SK-N-SH (cell line): ENCODE measurements at regions not wholly inside any gene's neighbourhood (a gene's known extent, or its start where the extent isn't known, plus 50 kb on each side); places are given as distances from the start of the nearest gene placed in this dataset.

Experiments
- CTCF ChIA-PET: fragments of 300-600, 350-600 bp; formaldehyde crosslinking; extraction: SDS; loops from one replicate; lab custom pipeline; 2021; lab: Yijun Ruan, JAX
- POLR2A ChIA-PET: fragments of 350-600 bp; sonication (Branson Sonifier 250); formaldehyde crosslinking; extraction: SDS; loops from one replicate; lab custom pipeline; 2020; ENCODE audit warnings: antibody characterized with exemption, inconsistent platforms; lab: Yijun Ruan, JAX
- DNase-seq: peaks from one replicate; pipeline ENCODE4 v3.0.0; 2012
- H2AFZ ChIP-seq: fragments of 200-600 bp; sonication (generic); 2 replicates; pipeline ENCODE4 v1.8.1; 2016; ENCODE audit warnings: antibody characterized with exemption, mild to moderate bottlenecking, low read depth
- H3F3A ChIP-seq: fragments of 200-600 bp; sonication (generic); replicated peaks from 2 replicates; pipeline ENCODE3; 2016; ENCODE audit warnings: antibody characterized with exemption, mild to moderate bottlenecking; ENCODE audit not compliant: insufficient read depth
- H3K27ac ChIP-seq, 2 experiments: fragments of 200-500 bp in 1 of 2; fragments of 200-600 bp in 1 of 2; sonication (Bioruptor generic) in 1 of 2; sonication (generic), shearing (Covaris generic) in 1 of 2; 2 replicates each; pipeline versions ENCODE4 v1.5.1 to v1.6.1; 2014 to 2016; ENCODE audit warnings: low read depth in 2 of 2, inconsistent platforms in 1 of 2, low read length in 1 of 2, mild to moderate bottlenecking in 1 of 2, mixed read lengths in 1 of 2
- H3K27me3 ChIP-seq: fragments of 200-600 bp; sonication (generic), shearing (Covaris generic); 2 replicates; pipeline ENCODE4 v1.6.1; 2016; ENCODE audit warnings: mixed run types; ENCODE audit not compliant: insufficient read depth
- H3K36me3 ChIP-seq, 2 experiments: fragments of 200-500 bp in 1 of 2; fragments of 200-600 bp in 1 of 2; sonication (Bioruptor generic) in 1 of 2; sonication (generic) in 1 of 2; replicated peaks in 1 of 2; 2 replicates each; pipeline versions ENCODE3 to v1.5.1; 2014 to 2016; ENCODE audit warnings: low read length in 1 of 2, mild to moderate bottlenecking in 1 of 2; ENCODE audit not compliant: insufficient read depth in 2 of 2, control insufficient read depth in 1 of 2
- H3K4me1 ChIP-seq, 2 experiments: fragments of 200-500 bp in 1 of 2; fragments of 200-600 bp in 1 of 2; sonication (Bioruptor generic) in 1 of 2; sonication (generic), shearing (Covaris generic) in 1 of 2; 2 replicates each; pipeline versions ENCODE4 v1.5.1 to v1.6.1; 2014 to 2016; ENCODE audit warnings: low read depth in 1 of 2, low read length in 1 of 2, mixed run types in 1 of 2; ENCODE audit not compliant: insufficient read depth in 2 of 2, control insufficient read depth in 1 of 2
- H3K4me2 ChIP-seq: fragments of 200-600 bp; sonication (generic), shearing (Covaris generic); 2 replicates; pipeline ENCODE4 v1.6.1; 2017; ENCODE audit warnings: mixed run types
- H3K4me3 ChIP-seq, 2 experiments: fragments of 200-500 bp in 1 of 2; fragments of 200-600 bp in 1 of 2; sonication (Bioruptor generic) in 1 of 2; sonication (generic), shearing (Covaris generic) in 1 of 2; 2 replicates each; pipeline versions ENCODE4 v1.5.1 to v1.8.1; 2014 to 2016; ENCODE audit warnings: low read depth in 2 of 2, inconsistent platforms in 1 of 2, low read length in 1 of 2, mild to moderate bottlenecking in 1 of 2, mixed read lengths in 1 of 2, moderate library complexity in 1 of 2
- H3K79me2 ChIP-seq: fragments of 200-600 bp; sonication (generic); 2 replicates; pipeline ENCODE4 v1.8.1; 2017; ENCODE audit warnings: mild to moderate bottlenecking; ENCODE audit not compliant: insufficient read depth
- H3K9ac ChIP-seq: fragments of 200-600 bp; sonication (generic); 2 replicates; pipeline ENCODE4 v1.6.1; 2017; ENCODE audit warnings: mixed run types
- H3K9me2 ChIP-seq: fragments of 200-600 bp; sonication (generic); 2 replicates; pipeline ENCODE4 v1.6.1; 2017; ENCODE audit warnings: mixed run types
- H3K9me3 ChIP-seq: fragments of 200-600 bp; sonication (generic); 2 replicates; pipeline ENCODE4 v1.6.1; 2017; ENCODE audit warnings: mixed run types, mild to moderate bottlenecking, moderate library complexity
- H4K20me1 ChIP-seq: fragments of 200-600 bp; sonication (generic); 2 replicates; pipeline ENCODE4 v1.6.1; 2017; ENCODE audit warnings: mild to moderate bottlenecking, mixed run types; ENCODE audit not compliant: insufficient read depth
- CHD2 ChIP-seq: fragments of 150-350 bp; IDR thresholded peaks from 2 replicates; pipeline ENCODE4 v1.6.1; 2018; ENCODE audit warnings: low read length; ENCODE audit not compliant: partially characterized antibody
- ELF1 ChIP-seq: IDR thresholded peaks from 2 replicates; pipeline ENCODE4 v1.4.0; 2012
- EZH2phosphoT487 ChIP-seq: fragments of 200-600 bp; sonication (generic); IDR thresholded peaks from 2 replicates; pipeline ENCODE4 v1.6.1; 2017; ENCODE audit warnings: low read depth, mixed run types, mild to moderate bottlenecking, antibody characterized with exemption, moderate library complexity, borderline replicate concordance
- GABPA ChIP-seq: IDR thresholded peaks from 2 replicates; pipeline ENCODE4 v1.4.0; 2012; ENCODE audit warnings: low read depth, mild to moderate bottlenecking
- GATA2 ChIP-seq: sonication (generic); formaldehyde crosslinking; IDR thresholded peaks from 2 replicates; pipeline ENCODE4 v1.5.0; 2020; ENCODE audit warnings: mild to moderate bottlenecking, missing genetic modification reagents
- JUND ChIP-seq: IDR thresholded peaks from 2 replicates; pipeline ENCODE4 v1.4.0; 2012
- MEF2A ChIP-seq: IDR thresholded peaks from 2 replicates; pipeline ENCODE4 v1.4.0; 2012; ENCODE audit warnings: low read depth, borderline replicate concordance
- NFIC ChIP-seq: IDR thresholded peaks from 2 replicates; pipeline ENCODE4 v1.4.0; 2012; ENCODE audit warnings: borderline replicate concordance
- RXRA ChIP-seq: IDR thresholded peaks from 2 replicates; pipeline ENCODE4 v1.4.0; 2012; ENCODE audit warnings: low read depth, mild to moderate bottlenecking, borderline replicate concordance
- SIN3A ChIP-seq: IDR thresholded peaks from 2 replicates; pipeline ENCODE4 v1.6.1; 2012; ENCODE audit warnings: low read depth, mild to moderate bottlenecking, low read length, moderate library complexity, borderline replicate concordance
- TAF1 ChIP-seq: IDR thresholded peaks from 2 replicates; pipeline ENCODE4 v1.6.1; 2012; ENCODE audit warnings: low read depth, mild to moderate bottlenecking, low read length, moderate library complexity, borderline replicate concordance
- TCF12 ChIP-seq: IDR thresholded peaks from 2 replicates; pipeline ENCODE4 v1.4.0; 2012
- TEAD4 ChIP-seq: IDR thresholded peaks from 2 replicates; pipeline ENCODE4 v1.4.0; 2012; ENCODE audit warnings: mild to moderate bottlenecking, borderline replicate concordance; ENCODE audit not compliant: insufficient read depth
- YY1 ChIP-seq: IDR thresholded peaks from 2 replicates; pipeline ENCODE4 v1.4.0; 2012; ENCODE audit warnings: low read depth, mild to moderate bottlenecking
- TF ChIP-seq, protein P1 (sequence below): IDR thresholded peaks from 2 replicates; pipeline ENCODE4 v1.6.1; 2012; ENCODE audit warnings: mild to moderate bottlenecking, low read depth, low read length, moderate library complexity
- TF ChIP-seq, protein P2 (sequence below): IDR thresholded peaks from 2 replicates; pipeline ENCODE4; 2012
- TF ChIP-seq, protein P3 (sequence below): IDR thresholded peaks from 2 replicates; pipeline ENCODE4 v1.4.0; 2012; ENCODE audit warnings: low read depth, borderline replicate concordance
- TF ChIP-seq, protein P4 (sequence below): IDR thresholded peaks from 2 replicates; pipeline ENCODE4 v1.4.0; 2012; ENCODE audit warnings: low read depth

DNA sequence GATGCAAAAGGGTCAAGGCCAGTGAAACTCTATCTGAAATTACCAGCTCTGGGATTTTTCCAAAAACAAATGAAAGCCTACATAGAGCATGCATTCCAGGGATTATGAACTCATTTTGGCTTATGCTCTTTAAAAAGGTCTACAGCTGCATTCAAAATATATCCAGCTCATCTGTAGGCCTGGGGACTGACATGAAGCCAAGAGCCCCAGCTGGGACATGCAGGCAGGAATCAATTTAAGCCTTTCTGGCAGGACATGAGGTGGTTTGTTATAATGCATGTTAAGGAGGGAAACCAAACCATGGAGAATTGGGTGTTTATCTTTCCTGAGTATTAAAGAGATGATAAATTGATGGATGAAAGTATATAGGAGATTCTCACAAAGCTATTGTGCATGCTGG lies 164.5 kb downstream of the RBM43 start:
- no peak overlapping the region for H3K4me2 ChIP-seq
- POLR2A ChIA-PET = no interaction called here

More for the DNA sequence above, 164.5 kb downstream of the RBM43 start:
- Histone ChIP-seq H3K27me3 (no peaks in the 10 kb centered on the region), H3K4me3 (no peak overlapping the region), H4K20me1 (no peaks in the 10 kb centered on the region), H2AFZ (no peak overlapping the region), H3K27ac (no peak overlapping the region), H3K9me3 (no peaks in the 10 kb centered on the region)
- TF ChIP-seq CHD2 (no peak), RXRA (no peak), JUND (no peak), TCF12 (no peak), TAF1 (no peak), MEF2A (no peak), NFIC (no peak), EZH2phosphoT487 (no peak), SIN3A (no peak), TEAD4 (no peak), GABPA (no peak), GATA2 (no peak), ELF1 (no peak), YY1 (no peak)
- TF ChIP-seq, protein P1, sequence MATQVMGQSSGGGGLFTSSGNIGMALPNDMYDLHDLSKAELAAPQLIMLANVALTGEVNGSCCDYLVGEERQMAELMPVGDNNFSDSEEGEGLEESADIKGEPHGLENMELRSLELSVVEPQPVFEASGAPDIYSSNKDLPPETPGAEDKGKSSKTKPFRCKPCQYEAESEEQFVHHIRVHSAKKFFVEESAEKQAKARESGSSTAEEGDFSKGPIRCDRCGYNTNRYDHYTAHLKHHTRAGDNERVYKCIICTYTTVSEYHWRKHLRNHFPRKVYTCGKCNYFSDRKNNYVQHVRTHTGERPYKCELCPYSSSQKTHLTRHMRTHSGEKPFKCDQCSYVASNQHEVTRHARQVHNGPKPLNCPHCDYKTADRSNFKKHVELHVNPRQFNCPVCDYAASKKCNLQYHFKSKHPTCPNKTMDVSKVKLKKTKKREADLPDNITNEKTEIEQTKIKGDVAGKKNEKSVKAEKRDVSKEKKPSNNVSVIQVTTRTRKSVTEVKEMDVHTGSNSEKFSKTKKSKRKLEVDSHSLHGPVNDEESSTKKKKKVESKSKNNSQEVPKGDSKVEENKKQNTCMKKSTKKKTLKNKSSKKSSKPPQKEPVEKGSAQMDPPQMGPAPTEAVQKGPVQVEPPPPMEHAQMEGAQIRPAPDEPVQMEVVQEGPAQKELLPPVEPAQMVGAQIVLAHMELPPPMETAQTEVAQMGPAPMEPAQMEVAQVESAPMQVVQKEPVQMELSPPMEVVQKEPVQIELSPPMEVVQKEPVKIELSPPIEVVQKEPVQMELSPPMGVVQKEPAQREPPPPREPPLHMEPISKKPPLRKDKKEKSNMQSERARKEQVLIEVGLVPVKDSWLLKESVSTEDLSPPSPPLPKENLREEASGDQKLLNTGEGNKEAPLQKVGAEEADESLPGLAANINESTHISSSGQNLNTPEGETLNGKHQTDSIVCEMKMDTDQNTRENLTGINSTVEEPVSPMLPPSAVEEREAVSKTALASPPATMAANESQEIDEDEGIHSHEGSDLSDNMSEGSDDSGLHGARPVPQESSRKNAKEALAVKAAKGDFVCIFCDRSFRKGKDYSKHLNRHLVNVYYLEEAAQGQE = no peak
- TF ChIP-seq, protein P2, sequence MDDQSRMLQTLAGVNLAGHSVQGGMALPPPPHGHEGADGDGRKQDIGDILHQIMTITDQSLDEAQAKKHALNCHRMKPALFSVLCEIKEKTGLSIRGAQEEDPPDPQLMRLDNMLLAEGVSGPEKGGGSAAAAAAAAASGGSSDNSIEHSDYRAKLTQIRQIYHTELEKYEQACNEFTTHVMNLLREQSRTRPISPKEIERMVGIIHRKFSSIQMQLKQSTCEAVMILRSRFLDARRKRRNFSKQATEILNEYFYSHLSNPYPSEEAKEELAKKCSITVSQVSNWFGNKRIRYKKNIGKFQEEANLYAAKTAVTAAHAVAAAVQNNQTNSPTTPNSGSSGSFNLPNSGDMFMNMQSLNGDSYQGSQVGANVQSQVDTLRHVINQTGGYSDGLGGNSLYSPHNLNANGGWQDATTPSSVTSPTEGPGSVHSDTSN = no peak
- TF ChIP-seq, protein P3, sequence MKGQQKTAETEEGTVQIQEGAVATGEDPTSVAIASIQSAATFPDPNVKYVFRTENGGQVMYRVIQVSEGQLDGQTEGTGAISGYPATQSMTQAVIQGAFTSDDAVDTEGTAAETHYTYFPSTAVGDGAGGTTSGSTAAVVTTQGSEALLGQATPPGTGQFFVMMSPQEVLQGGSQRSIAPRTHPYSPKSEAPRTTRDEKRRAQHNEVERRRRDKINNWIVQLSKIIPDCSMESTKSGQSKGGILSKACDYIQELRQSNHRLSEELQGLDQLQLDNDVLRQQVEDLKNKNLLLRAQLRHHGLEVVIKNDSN = no peak
- TF ChIP-seq, protein P4, sequence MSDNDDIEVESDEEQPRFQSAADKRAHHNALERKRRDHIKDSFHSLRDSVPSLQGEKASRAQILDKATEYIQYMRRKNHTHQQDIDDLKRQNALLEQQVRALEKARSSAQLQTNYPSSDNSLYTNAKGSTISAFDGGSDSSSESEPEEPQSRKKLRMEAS = no peak
- TF ChIP-seq, all 33 proteins: peak for 0
- H3K9ac ChIP-seq = no peak overlapping the region
- no peaks in the 10 kb centered on the region for H3K36me3 ChIP-seq
- H3F3A ChIP-seq = no peaks in the 10 kb centered on the region
- H3K4me1 ChIP-seq = peaks cover 0 to 4% of the 10 kb centered on the region in 2 experiments; a peak in 2 of 4 replicates
- DNase-seq = no peak
- no peaks in the 10 kb centered on the region for H3K79me2 ChIP-seq
- CTCF ChIA-PET = no interaction called here
- no peaks in the 10 kb centered on the region for H3K9me2 ChIP-seq
